ENCODE measurements at regions not wholly inside any gene's neighbourhood (a gene's known extent, or its start where the extent isn't known, plus 50 kb on each side); places are given as distances from the start of the nearest gene placed in this dataset.

DNA sequence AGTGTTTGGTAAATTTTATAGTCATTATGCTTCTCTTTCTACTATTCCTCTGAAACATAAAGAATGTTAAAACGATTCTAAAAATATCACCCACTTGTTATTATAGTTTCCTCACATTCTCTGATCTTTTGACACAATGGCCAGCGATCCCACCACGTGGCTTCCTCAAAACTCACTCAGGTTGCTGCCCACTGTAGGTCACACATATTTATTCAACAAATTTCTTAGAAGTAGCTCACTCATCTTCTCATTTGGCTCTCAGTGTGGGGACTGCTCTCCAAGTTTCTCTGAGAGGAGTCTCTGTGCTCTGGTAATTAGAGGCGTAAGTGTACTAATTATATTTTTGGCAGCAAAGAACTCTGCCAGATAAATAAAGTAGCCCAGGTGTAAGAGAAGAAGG is 465.4 kb downstream of the CDH11 start:
- TF ChIP-seq POLR2A (IDR thresholded peaks at IDR 0.05) (no peak), CTCF (IDR thresholded peaks at IDR 0.05) (no peak)

All from testis (tissue), 2 donors.